ENCODE measurements at regions not wholly inside any gene's neighbourhood (a gene's known extent, or its start where the extent isn't known, plus 50 kb on each side); places are given as distances from the start of the nearest gene placed in this dataset.
"Not testable (repeated sequence)": the region's sequence is repeated elsewhere in the genome, so short reads cannot be mapped to it uniquely, and the experiment has no call there.

DNA sequence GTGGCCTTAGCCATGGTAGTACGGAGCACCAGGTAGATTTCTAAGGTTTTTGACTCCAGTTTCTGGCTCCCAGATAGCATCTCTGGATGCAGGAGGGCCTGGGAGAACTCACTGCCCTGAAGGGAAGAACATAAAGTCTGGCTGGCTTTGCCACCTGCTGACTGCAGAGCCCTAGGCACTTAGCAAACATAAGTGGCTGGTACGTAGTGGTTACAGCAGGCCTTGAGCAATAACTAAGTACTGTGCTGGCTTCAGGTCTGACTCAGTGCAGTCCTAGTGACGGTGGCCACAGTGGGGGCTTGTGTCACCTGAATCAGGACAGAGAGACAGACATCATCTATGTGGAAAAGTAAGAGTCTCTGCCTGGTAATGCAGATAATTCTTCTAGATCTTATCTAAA, 871.1 kb downstream of the PDCD6IP start:
- Histone ChIP-seq H3K4me1 (no peaks in the 10 kb centered on the region), H3K27ac (no peak overlapping the region), H3K27me3 (no peaks in the 10 kb centered on the region), H3K4me3 (no peak overlapping the region), H3K36me3 (no peaks in the 10 kb centered on the region), H3K9me3 (no peaks in the 10 kb centered on the region)
- TF ChIP-seq CTCF (IDR thresholded peaks at IDR 0.05), result no peak
- no peak for TF ChIP-seq POLR2A (IDR thresholded peaks at IDR 0.05)
- DNase-seq, result no peak

- H3K27ac ChIP-seq, result no peak overlapping the region
- H3K36me3 ChIP-seq, result no peaks in the 10 kb centered on the region
- TF ChIP-seq CTCF (IDR thresholded peaks at IDR 0.05) (no peak), POLR2A (IDR thresholded peaks at IDR 0.05) (no peak)
- H3K4me3 ChIP-seq, result no peak overlapping the region
- DNase-seq, result no peak
- no peaks in the 10 kb centered on the region for H3K9me3 ChIP-seq
- H3K27me3 ChIP-seq, result no peaks in the 10 kb centered on the region
- no peaks in the 10 kb centered on the region for H3K4me1 ChIP-seq
Measured at GRCh38 chr3:34675383-34676120, 877.1 kb downstream of the PDCD6IP start.

- Histone ChIP-seq H3K9me3 (no peaks in the 10 kb centered on the region), H3K4me1 (no peaks in the 10 kb centered on the region), H3K27ac (no peak overlapping the region), H3K27me3 (no peaks in the 10 kb centered on the region), H3K36me3 (no peaks in the 10 kb centered on the region), H3K4me3 (no peak overlapping the region)
- DNase-seq, result no peak
- no peak for TF ChIP-seq POLR2A (IDR thresholded peaks at IDR 0.05)
- no peak for TF ChIP-seq CTCF (IDR thresholded peaks at IDR 0.05)
Measured at GRCh38 chr3:34676436-34676835, 878.0 kb downstream of the PDCD6IP start.

DNA sequence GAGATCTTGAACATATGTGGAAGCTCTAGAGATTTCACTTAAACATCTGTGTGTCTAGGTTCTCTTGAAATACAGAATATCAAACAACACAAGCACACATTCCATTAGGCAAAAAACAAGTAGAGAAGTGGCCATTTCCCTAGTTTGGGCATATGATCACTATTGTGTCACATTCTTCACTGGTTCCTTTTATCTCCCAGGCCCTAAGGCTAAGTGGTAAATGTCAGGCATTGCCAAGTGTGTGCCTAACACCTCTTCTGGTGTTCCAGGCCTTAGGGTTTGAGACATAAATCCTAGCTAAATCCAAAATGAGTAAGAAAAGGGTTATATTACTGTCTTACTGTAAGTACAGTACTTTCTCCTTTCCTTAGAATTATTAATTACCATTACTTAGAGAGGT, 880.1 kb downstream of the PDCD6IP start:
- TF ChIP-seq POLR2A (IDR thresholded peaks at IDR 0.05) (no peak), CTCF (IDR thresholded peaks at IDR 0.05) (no peak)

DNA sequence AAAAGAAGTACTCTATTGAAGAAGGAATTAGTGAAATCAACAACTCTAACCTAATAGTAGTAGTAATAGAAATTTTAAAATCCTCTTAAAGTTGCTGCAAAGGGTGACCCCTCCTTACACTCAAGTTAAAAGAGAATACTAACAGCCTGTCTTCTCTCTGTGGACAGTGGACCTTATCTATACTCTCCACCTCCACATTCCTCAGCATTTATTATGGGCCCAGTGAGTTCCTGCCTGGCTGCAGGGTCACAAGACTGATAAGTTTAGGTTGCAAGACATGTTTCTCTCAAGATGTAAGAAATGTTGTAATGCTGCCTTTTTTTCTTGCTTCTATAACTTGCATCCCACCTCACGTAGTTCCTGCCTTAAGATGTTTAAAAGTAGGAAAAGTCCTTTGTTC, 880.6 kb downstream of the PDCD6IP start:
- not testable (repeated sequence) for H3K27ac ChIP-seq, H3K4me3 ChIP-seq, H3K27me3 ChIP-seq, H3K36me3 ChIP-seq, H3K4me1 ChIP-seq, H3K9me3 ChIP-seq, DNase-seq

More for the DNA sequence above, 880.1 kb downstream of the PDCD6IP start:
- Histone ChIP-seq H3K4me1 (no peaks in the 10 kb centered on the region), H3K36me3 (no peaks in the 10 kb centered on the region), H3K27me3 (no peaks in the 10 kb centered on the region), H3K27ac (no peak overlapping the region), H3K4me3 (no peak overlapping the region), H3K9me3 (no peaks in the 10 kb centered on the region)
- no peak for DNase-seq

GRCh38 chr3:34683851-34684250, 885.4 kb downstream of the PDCD6IP start:
- TF ChIP-seq CTCF (IDR thresholded peaks at IDR 0.05), result peak in 4 of 6 experiments; percentile 42 to 73 (median 66)
- TF ChIP-seq POLR2A (IDR thresholded peaks at IDR 0.05), result no peak
- Histone ChIP-seq H3K4me3 (no peak overlapping the region), H3K36me3 (no peaks in the 10 kb centered on the region), H3K27me3 (no peaks in the 10 kb centered on the region), H3K4me1 (no peaks in the 10 kb centered on the region), H3K9me3 (no peaks in the 10 kb centered on the region), H3K27ac (no peak overlapping the region)
- DNase-seq, result peak; percentile 29 to 73 (median 71)

Measured in Peyer's patch (tissue), 4 donors.